Nephron progenitor cell (in vitro differentiated cells): ENCODE measurements at regions not wholly inside any gene's neighbourhood (a gene's known extent, or its start where the extent isn't known, plus 50 kb on each side); places are given as distances from the start of the nearest gene placed in this dataset.

Experiments used
- DNase-seq: peaks from one replicate; pipeline ENCODE4 v3.0.0; 2021
- H3K27ac Mint-ChIP-seq: 2 replicates; pipeline ENCODE4 v1.8.0; 2021; ENCODE audit warnings: mild to moderate bottlenecking, moderate library complexity, mixed read lengths
- H3K27me3 Mint-ChIP-seq: 2 replicates; pipeline ENCODE4 v1.8.0; 2021; ENCODE audit warnings: mild to moderate bottlenecking, low read depth, mixed read lengths; ENCODE audit not compliant: poor library complexity
- H3K36me3 Mint-ChIP-seq: 2 replicates; pipeline ENCODE4 v1.8.0; 2021; ENCODE audit warnings: low read depth, mixed read lengths
- H3K4me1 Mint-ChIP-seq: 2 replicates; pipeline ENCODE4 v1.8.0; 2021; ENCODE audit warnings: mixed read lengths
- H3K4me3 Mint-ChIP-seq: 2 replicates; pipeline ENCODE4 v1.8.0; 2021; ENCODE audit warnings: mild to moderate bottlenecking, moderate library complexity, mixed read lengths
- H3K9me3 Mint-ChIP-seq: 2 replicates; pipeline ENCODE4 v1.8.0; 2021; ENCODE audit warnings: mild to moderate bottlenecking, moderate library complexity, mixed read lengths
- TF ChIP-seq, protein P1 (sequence below): fragments of 200-600 bp; sonication (generic); IDR thresholded peaks from 2 replicates; pipeline ENCODE4 v1.5.0; 2021; ENCODE audit warnings: antibody characterized with exemption

GRCh38 chr10:130300608-130301020 lies 164.4 kb downstream of the GLRX3 start:
- Mint-ChIP-seq H3K9me3 (peaks cover 84% of the 10 kb centered on the region), H3K4me3 (no peak overlapping the region), H3K36me3 (peaks cover 17% of the 10 kb centered on the region), H3K27ac (no peak overlapping the region), H3K27me3 (peaks cover 2% of the 10 kb centered on the region), H3K4me1 (no peaks in the 10 kb centered on the region)
- TF ChIP-seq, protein P1, sequence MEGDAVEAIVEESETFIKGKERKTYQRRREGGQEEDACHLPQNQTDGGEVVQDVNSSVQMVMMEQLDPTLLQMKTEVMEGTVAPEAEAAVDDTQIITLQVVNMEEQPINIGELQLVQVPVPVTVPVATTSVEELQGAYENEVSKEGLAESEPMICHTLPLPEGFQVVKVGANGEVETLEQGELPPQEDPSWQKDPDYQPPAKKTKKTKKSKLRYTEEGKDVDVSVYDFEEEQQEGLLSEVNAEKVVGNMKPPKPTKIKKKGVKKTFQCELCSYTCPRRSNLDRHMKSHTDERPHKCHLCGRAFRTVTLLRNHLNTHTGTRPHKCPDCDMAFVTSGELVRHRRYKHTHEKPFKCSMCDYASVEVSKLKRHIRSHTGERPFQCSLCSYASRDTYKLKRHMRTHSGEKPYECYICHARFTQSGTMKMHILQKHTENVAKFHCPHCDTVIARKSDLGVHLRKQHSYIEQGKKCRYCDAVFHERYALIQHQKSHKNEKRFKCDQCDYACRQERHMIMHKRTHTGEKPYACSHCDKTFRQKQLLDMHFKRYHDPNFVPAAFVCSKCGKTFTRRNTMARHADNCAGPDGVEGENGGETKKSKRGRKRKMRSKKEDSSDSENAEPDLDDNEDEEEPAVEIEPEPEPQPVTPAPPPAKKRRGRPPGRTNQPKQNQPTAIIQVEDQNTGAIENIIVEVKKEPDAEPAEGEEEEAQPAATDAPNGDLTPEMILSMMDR, result no peak
- no peak for DNase-seq

GRCh38 chr10:130301021-130301892 lies 165.1 kb downstream of the GLRX3 start:
- DNase-seq, result no peak
- Mint-ChIP-seq H3K4me3 (no peak overlapping the region), H3K9me3 (peaks cover 84% of the 10 kb centered on the region)

GRCh38 chr10:130326954-130327353 lies 190.8 kb downstream of the GLRX3 start:
- no peak for DNase-seq
- Mint-ChIP-seq H3K9me3 (peaks cover 51% of the 10 kb centered on the region), H3K4me1 (no peaks in the 10 kb centered on the region), H3K36me3 (no peaks in the 10 kb centered on the region), H3K27ac (no peak overlapping the region), H3K27me3 (peaks cover 2% of the 10 kb centered on the region), H3K4me3 (no peak overlapping the region)
- TF ChIP-seq, protein P1, result no peak

More at GRCh38 chr10:130301021-130301892, 165.1 kb downstream of the GLRX3 start:
- H3K36me3 Mint-ChIP-seq, result peaks cover 17% of the 10 kb centered on the region
- TF ChIP-seq, protein P1, result no peak
- H3K27ac Mint-ChIP-seq, result no peak overlapping the region
- no peaks in the 10 kb centered on the region for H3K4me1 Mint-ChIP-seq
- peaks cover 4% of the 10 kb centered on the region for H3K27me3 Mint-ChIP-seq

DNA sequence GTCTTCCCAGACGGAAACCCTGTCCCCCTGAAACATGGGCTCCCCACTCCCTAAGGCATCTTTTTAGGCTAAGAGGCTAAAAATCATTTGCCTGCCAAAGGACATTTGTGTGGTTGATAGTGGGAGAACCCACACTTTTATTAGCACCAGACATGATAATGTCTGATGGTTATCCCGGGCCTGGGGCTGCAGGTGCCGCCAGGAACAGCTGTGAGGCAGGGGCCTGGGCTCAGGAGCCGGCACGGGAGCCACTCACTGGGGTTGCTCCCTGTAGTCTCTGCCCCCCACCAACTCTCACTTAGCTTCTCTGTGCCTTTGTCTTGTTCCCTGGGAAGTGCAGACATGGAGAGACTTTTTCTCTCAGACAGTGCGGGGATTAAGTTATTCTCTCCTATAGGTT lies 193.6 kb downstream of the GLRX3 start:
- DNase-seq, result no peak
- H3K27me3 Mint-ChIP-seq, result peaks cover 5% of the 10 kb centered on the region
- H3K9me3 Mint-ChIP-seq, result peaks cover 26% of the 10 kb centered on the region
- no peaks in the 10 kb centered on the region for H3K36me3 Mint-ChIP-seq
- H3K4me3 Mint-ChIP-seq, result no peak overlapping the region
- no peak overlapping the region for H3K27ac Mint-ChIP-seq
- H3K4me1 Mint-ChIP-seq, result no peaks in the 10 kb centered on the region
- TF ChIP-seq, protein P1, result no peak

DNA sequence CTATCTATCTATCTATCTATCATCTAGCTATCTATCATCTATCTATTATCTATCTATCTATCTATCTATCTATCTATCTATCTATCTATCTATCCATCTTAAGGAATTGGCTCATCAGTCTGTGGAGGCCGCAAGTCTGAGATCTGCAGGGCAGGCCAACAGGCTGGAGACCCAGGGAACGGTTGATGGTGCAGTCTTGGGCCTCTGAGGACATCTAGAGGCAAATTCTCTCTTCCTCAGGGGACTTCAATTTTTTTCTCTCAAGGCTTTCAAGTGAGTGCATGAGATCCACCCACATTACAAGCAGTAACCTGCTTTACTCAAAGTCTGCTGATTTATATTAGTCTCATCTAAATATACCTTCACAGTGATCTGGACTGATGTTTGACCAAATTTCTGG lies 197.0 kb downstream of the GLRX3 start:
- Mint-ChIP-seq H3K36me3 (no peaks in the 10 kb centered on the region), H3K4me3 (no peak overlapping the region), H3K4me1 (no peaks in the 10 kb centered on the region), H3K9me3 (peaks cover 5% of the 10 kb centered on the region), H3K27me3 (peaks cover 15% of the 10 kb centered on the region), H3K27ac (no peak overlapping the region)
- DNase-seq, result no peak
- TF ChIP-seq, protein P1, result no peak

- DNase-seq, result no peak
- peaks cover 15% of the 10 kb centered on the region for H3K27me3 Mint-ChIP-seq
- no peaks in the 10 kb centered on the region for H3K9me3 Mint-ChIP-seq
- TF ChIP-seq, protein P1, result no peak
- no peak overlapping the region for H3K27ac Mint-ChIP-seq
- no peak overlapping the region for H3K4me3 Mint-ChIP-seq
- no peaks in the 10 kb centered on the region for H3K36me3 Mint-ChIP-seq
- no peaks in the 10 kb centered on the region for H3K4me1 Mint-ChIP-seq
Observed at GRCh38 chr10:130335336-130335735, 199.1 kb downstream of the GLRX3 start.
